Sigmoid colon (tissue), 4 donors: ENCODE measurements at regions not wholly inside any gene's neighbourhood (a gene's known extent, or its start where the extent isn't known, plus 50 kb on each side); places are given as distances from the start of the nearest gene placed in this dataset.

Source experiments
- CTCF ChIP-seq, 4 experiments: fragments of 450-650 bp in 3 of 4; fragments of 200-600 bp in 1 of 4; IDR thresholded peaks; one replicate each; pipeline ENCODE4 v1.5.1; 2016 to 2019; ENCODE audit warnings: antibody characterized with exemption in 4 of 4, mild to moderate bottlenecking in 3 of 4, moderate library complexity in 2 of 4
- POLR2A ChIP-seq, 2 donors: fragments of 450-650 bp; IDR thresholded peaks; one replicate each; pipeline ENCODE4 v1.6.1; 2016; ENCODE audit warnings: antibody characterized with exemption in 2 of 2, mild to moderate bottlenecking in 2 of 2, moderate library complexity in 2 of 2
- POLR2AphosphoS5 ChIP-seq, 4 donors: sonication (generic); formaldehyde crosslinking; IDR thresholded peaks; one replicate each; pipeline ENCODE4 v1.6.1; 2017; ENCODE audit warnings: antibody characterized with exemption in 4 of 4

GRCh38 chr5:163815240-163815791 lies 309.9 kb downstream of the MAT2B start:
- TF ChIP-seq POLR2A (IDR thresholded peaks at IDR 0.05) (no peak), POLR2AphosphoS5 (IDR thresholded peaks at IDR 0.05) (no peak), CTCF (IDR thresholded peaks at IDR 0.05) (no peak)
